Middle frontal gyrus (tissue), 1 donor: ENCODE measurements at regions not wholly inside any gene's neighbourhood (a gene's known extent, or its start where the extent isn't known, plus 50 kb on each side); places are given as distances from the start of the nearest gene placed in this dataset.
"Not testable (repeated sequence)": the region's sequence is repeated elsewhere in the genome, so short reads cannot be mapped to it uniquely, and the experiment has no call there.

Source experiments
- DNase-seq: peaks from one replicate; pipeline ENCODE4 v3.0.0-alpha.2; 2015; ENCODE audit warnings: low spot score; ENCODE audit errors: extremely low spot score

DNA sequence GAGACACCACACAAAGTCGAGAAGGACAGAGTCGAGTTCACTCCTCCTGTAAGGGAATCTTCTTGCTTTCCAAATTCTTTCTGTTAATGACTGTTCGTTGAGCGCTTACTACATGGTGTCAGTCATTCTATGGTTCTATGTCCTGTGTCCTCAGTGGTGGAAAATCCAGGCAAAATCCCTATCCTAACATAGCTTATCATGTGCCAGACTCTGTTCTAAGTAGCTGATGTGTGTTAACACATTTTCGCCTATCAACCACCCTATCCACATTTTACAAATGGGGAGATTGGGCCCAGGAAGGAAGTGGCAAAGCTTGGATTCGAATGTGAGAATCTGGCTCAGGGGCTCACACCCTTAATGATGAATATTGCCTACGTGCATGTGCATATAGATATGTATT is 280.1 kb downstream of the GATA3 start:
- no peak for DNase-seq

DNA sequence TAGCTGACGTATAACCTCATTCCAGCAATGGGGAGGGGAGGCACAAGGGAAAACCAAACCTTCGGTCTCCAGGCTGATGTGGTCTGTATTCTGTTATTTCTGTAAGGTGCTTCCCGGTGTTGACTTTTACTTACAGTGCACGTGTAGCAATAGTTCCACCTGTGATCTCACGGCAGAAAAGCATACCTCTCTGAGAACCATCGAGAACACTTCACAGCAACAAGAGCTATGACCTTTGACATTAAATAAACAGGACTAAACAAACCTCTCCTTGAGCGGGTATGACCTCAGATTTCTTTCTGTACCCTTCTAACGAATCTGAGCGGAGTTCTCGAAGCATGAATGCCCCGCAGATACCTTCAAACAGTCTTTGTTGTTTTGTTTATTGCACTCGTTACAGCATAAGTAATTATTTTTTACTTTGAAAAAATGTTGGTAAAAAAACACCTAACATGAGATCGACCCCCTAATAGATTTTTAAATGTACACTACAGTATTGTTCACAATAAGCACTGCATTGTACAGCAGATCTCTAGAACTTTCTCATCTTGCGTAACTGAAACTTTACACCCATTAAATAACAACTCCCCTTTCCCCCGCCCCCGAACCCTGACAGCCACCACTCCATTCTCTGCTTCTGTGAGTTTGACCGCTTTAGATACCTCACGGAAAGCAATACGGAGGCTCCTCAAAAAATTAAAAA is 282.3 kb downstream of the GATA3 start:
- no peak for DNase-seq

DNA sequence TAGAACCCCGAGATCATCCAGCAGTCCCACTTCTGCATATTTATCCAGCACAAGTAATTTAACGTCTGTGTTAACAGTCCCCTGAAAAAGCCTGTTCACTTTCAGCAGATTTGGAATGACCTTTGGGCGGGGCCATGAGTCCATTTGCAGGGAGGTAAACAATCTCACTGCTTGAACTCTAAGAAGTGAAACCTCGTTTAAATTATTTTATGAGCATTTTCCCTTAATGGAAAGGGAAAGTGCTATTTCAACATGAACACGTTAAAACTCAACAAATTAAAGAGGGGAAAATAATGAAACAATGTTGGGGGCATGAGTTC is 282.8 kb downstream of the GATA3 start:
- DNase-seq: no peak

DNA sequence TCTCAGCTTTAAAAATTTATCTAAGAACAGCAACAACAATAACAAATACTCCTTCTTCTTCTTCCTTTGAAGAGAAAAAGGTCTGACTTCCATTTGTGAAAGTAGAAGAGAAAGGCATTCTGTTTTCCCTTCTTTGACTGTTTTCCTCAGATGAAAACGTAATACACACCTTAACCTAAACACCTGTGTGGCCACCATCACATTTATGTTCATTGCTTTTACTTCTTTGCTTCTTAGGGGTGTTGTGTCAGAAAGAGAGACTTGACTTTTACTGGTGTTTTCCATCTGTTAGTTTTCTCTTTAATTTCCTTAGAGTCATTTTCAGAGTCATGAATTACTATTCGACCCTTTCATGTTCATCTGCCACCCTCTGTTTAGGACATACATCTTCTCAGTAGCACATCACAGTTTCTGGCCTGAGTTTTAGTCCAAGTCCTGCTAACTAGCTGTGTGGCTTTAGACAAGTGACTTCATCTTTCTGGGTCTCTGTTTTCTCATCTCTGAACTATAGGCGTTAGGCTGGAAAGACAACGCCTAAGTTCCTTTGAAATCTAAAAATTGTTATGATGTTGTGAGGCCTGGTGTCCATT is 283.8 kb downstream of the GATA3 start:
- DNase-seq: no peak

DNA sequence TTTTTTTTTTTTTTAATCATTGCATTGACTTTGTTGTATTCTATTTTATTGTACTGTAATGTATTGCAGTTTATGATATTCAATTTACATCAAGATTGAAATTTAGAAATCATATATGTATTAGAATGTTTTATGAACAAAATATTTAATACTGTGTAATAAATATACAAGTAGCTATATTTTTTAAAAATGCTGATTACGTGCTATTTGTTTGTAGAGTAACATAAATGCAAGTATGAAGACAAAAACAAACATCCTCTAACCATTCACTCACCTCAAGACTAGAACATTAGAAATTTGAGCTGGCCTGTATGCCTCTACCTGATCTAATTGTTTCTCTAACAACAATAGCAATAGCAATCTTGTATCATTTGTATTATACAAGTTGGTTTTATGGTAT is 290.3 kb downstream of the GATA3 start:
- DNase-seq: no peak

DNA sequence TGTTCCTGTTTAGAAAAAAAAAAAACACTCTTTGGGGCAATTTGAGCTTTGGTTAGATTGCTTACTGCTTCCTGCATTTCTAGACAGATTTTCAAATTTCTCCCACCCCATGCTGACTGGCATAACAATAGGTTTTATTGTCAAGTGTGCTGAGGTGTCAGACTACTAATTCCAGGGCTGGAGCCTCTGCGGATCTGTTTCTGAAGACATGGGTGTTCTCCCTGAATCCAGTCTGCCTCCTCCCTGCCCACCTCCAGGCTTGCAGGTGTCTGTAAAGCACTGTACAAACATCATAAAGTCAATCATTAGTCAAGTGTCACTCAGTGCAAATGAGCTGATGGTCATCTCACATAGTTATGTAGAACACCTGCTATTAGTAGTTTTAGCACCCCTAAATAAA is 292.4 kb downstream of the GATA3 start:
- no peak for DNase-seq

DNA sequence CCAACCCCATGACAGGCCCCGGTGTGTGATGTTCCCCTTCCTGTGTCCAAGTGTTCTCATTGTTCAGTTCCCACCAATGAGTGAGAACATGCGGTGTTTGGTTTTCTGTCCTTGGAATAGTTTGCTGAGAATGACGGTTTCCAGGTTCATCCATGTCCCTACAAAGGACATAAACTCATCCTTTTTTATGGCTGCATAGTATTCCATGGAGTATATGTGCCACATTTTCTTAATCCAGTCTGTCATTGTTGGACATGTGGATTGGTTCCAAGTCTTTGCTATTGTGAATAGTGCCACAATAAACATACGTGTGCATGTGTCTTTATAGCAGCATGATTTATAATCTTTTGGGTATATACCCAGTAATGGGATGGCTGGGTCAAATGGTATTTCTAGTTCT is 293.1 kb downstream of the GATA3 start:
- not testable (repeated sequence) for DNase-seq

DNA sequence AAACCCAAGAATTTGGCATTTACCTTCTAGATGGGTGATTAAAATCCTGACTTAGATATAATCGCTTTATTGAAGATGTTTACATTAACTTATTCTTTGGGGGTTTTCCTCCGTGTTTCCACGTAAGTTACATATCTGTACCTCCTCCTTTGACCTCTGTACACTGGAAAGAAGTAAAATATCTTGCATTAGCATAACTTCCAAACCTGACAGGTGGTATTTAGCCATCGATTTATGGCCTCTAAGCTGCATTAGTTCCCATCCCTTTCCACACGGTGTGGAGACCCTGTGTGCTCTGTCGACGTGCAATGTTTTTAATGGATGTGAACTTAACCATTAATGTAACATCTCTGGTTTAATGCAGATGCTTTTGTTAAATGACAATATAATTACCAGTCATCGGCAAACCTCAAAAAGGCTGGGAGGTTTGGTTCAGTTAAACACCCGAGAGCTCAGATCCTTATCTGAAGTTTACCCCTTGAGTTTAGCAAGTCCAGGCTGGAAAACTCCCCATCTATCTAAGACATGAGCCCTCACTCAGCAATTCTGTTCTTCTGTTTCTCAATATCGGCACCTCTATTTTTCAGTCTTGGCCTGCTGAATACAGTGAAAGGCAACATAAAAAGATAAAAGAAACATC is 295.2 kb downstream of the GATA3 start:
- no peak for DNase-seq

DNA sequence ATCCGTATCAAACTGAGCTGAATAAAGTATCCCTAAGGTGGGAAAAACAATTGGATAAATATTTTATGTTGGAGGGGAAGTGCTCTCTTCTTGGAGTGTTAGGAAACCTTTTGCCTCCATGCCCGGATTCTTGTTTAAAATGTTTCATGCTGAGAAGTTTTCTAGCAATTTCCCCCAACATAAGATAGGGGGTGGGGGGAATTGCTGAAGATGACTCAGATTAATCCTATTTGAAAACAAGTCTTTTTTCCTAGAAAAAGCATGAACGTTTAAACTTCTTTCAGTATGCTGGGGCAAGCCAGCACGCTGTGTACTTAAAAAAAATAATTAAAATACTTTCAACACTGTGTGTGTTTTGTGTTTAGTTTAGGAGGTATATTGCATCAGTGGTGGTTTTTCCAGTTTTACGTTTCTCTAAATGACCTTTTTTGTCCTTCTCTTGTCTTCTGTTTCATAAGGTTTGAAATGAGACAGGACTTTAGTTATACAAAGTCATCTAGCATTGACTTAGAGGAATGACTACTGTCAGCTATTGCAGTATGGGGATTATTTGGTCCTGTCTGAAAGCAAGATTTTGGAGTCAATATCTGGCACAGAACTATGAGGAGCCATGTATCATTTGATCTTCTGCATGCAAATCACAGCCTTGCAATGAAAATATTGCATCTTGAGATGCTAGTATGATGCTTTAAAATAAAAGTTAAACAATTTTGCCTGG is 295.9 kb downstream of the GATA3 start:
- no peak for DNase-seq

DNA sequence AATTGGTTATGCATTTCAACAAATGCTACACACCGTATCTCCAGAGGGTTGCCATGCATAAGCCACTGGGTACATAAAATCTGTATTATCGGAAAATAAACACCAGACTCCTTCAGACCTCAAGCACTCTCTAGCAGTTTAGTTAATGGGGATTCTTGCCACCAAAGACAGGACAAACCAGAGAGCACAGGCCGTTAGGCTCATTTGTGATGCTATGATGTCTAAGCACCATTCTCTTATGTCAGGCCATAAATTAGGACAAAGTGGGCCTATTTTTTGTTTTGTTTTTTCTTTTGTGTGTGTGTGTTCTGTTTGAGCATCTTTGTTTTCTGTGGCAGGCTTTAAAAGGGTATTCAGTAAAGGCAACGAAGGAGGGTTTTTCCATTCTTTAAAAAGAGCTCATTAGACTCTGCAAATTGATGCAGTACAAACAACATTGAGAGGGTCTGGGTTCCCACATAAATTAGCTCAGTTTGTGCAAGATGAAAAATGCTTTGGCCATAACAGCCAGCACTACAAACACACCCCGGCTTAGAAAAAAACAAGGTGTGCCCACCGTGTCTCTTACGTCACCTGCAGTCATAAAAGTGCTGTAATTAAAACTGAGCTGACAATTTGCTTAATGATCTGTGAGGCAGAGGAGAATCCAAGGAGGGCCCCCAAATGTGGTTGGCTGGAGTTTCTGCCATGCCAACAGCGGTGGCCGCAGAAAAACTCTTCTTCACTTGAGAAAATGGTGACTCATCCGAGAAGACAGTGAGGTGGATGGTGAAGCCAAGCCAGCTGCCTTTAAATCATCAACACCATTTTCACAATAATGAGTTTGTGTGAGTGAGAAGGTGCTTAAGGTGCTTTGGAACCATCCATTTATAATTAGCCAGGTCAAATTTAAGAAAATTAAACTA is 297.9 kb downstream of the GATA3 start:
- DNase-seq: no peak

DNA sequence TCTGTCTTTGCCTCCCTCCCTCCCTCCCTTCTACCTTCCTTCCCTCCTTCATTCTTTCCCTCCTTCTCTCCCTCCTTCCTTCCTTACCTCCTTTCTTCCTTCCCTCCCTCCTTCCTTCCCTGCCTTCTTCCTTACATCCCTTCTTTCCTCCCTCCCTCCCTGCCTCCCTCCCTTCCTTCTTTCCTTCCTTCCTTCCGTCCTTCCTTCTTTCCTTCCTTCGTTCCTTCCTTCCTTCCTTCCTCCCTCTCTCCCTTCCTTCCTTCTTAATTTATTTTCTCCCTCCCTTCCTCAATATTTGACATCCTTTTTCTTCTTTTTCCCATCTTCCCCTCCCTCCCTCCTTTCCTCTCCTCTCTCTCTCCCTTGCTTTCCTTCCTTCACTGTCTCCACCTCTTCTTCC is 301.8 kb downstream of the GATA3 start:
- no peak for DNase-seq

DNA sequence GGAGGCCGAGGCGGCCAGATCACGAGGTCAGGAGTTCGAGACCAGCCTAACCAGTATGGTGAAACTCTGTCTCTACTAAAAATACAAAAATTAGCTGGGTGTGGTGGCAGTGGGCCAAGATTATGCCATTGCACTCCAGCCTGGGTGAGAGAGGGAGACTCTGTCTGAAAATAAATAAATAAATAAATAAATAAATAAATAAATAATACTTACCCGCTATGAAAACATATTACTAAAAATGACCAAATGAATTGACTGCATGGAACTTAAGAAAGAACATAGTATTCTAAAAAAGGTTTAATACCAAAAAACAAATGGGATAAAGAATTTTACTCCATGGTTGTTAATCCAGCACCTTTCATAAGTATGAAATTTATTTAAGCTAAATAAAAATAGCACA is 305.0 kb downstream of the GATA3 start:
- no peak for DNase-seq

DNA sequence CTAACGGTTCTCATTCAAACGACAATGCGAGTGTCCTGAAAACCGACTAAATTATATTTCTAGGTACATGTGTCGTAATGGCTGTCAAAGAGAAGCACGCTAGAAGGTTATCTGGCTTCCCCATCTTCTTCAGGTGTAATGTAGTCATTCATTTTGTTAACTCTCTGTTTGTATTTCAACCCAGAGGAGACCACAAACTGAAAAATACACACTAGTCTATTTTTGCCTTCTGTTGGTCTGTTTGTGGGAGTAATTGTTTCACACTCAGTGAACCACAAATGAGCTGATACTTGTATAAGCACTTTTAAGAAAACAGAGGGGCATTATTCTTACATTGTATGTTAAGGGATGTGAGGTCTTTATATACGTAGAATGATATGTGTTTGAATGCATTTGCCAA is 305.9 kb downstream of the GATA3 start:
- no peak for DNase-seq

DNA sequence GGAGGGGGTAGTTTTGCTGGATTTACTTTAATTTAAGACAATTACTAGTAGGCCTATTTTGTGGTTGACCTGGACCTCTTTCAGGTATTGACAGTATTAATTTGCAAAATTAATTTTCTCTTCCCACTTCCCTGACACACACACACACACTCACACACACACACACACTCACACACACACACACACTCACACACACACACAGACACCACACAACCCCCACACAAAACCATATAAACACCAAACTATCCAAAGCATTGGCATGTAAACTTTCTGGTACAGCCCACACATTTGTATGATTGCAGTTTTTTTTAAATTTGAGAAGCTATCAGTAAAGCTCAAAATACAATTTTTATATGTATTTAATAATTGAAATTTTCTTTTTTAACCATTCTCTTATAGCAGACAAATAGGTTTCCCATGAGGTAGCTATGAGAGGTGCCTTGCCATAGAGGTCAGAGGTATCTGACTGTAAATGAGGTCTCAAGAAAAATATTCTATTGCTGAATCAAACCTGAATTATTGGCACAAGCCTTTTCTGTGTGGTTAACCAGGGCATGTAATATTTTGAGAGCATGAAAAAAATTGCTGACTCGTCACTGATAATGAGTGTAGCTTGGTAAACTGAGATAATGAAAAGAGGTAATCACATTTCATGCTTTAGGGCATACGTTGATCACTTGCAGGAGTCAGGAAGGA is 306.5 kb downstream of the GATA3 start:
- DNase-seq: no peak

DNA sequence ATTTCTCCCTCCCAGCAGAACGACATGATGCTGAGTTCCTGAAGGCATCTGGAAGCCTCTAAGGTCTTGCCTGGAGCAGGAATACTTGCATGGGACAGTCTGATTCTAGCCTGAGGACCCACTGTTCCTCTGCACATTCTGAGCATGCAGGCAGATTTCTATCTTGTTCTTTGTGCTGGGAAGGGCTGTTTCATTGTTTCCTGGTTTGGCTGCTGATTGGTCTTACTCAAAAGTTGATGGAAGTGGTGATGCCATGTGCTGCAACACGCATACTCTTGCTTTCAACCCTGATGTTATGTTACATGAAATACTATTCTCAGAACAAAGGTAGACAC is 307.0 kb downstream of the GATA3 start:
- no peak for DNase-seq

DNA sequence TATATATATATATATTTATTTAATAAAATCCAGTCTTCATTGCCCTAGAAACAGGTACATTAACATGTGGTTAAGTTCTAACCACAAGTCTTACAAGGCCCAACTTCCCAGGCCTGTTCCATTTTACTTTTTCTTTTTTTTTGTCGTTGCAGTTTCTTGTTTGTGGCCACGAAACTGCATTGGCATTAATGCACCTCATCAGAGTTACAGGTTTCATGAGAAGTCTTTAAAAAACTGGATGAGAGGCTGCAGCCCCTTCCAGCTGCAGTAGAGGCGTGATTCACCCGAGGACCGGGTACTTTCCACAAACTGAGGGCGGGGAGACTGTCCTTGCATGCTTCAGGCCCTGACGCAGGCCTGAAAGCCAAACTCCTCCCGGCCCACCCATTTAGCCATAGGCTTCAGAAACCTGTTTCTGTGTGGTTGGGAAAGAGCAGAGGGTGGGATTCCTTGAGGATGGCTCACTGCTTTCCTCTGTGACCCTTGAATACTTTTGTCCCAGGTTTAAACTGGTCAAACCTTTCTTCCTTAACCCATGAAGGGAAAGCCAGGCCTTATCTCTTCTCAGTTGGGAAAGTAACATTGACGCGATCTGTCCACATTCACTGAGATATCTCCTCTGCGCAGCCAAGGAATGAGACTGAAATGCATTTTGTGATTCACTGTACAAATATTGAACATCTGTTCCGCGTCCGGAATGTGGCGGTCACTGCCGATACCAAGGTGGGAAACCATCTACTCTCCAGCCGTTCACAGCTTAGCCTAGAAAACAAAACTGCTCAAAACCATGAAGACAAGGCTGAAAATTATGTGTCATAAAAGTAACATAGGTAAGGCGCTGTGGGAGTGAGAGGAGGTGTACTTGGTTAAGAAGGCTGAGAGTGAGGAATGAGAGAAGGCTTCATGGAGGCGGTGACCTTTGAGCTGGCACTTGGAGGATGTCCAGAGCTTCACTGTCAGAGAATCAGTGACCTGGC is 311.7 kb downstream of the GATA3 start:
- DNase-seq: no peak

DNA sequence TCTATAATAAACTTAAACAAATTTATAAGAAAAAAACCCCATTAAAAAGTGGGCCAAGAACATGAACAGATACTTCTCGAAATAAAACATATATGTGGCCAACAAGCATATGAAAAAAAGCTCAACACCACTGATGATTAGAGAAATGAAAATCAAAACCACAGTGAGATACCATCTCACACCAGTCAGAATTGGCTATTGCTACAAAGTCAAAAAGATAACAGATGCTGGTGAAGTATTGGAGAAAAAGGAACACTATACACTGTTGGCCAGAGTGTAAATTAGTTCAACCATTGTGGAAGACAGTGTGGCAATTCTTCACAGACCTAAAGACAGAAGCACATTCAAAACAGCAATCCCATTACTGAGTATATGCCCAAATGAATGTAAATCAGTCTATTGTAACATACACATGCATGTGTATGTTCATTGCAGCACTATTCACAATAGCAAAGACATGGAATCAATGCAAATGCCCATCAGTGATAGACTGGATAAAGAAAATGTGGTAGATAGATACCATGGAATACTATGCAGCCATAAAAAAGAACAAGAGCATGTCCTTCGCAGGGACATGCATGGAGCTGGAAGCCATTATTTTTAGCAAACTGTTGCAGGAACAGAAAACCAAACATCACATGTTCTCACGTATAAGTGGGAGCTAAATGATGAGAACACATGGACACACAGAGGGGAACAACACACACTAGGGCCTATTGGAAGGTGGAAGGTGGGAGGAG is 313.4 kb downstream of the GATA3 start:
- DNase-seq: not testable (repeated sequence)

DNA sequence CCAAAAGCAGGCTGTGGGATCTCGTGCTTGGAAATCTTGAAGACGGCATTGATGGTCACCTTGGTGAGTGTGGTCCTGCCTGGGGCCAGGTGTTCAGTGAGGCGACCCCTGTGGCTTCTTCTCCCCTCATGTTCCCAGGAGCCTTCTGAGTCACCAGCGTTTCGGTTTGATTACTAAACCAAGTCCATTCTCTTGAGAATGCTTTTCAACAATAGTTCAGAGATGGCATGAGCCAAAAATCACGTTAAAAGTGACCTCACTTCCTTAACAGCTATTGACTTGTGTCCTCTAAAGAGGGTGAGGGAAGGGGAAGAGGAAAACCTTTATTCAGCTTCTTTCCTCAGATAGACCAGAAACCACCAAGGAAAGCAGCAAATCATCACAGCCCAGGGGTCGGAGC is 315.2 kb downstream of the GATA3 start:
- no peak for DNase-seq

DNA sequence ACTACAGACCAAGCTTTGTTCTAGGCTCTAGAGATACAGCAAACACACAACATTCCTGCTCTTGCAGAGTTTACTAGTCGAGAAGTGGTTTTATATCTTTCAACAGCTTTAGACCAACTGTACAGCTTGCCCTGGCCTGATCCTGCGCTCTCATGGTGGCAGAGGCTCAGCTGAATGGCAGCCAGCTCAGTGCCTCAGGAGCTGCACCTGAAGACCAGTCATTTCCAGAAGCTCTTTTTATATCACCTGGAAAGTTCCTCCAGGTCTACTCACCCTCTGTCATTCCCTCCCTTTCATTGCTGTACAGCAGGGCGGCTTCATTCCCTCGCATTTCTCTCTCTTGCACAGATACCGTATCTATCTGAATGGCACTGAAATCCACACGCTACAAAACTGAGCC is 319.8 kb downstream of the GATA3 start:
- no peak for DNase-seq
